Endodermal cell (in vitro differentiated cells): ENCODE measurements at regions not wholly inside any gene's neighbourhood (a gene's known extent, or its start where the extent isn't known, plus 50 kb on each side); places are given as distances from the start of the nearest gene placed in this dataset.

Experiments used
- DNase-seq: peaks from one replicate; pipeline ENCODE4 v3.0.0-alpha.2; 2017
- H3K27ac ChIP-seq: 2 replicates; pipeline ENCODE4 v1.5.1; 2013; ENCODE audit warnings: mild to moderate bottlenecking, low read depth, low read length, moderate library complexity
- H3K27me3 ChIP-seq: 2 replicates; pipeline ENCODE4 v1.6.1; 2013; ENCODE audit warnings: mild to moderate bottlenecking, low read length, moderate library complexity; ENCODE audit not compliant: insufficient read depth, control insufficient read depth, poor library complexity, severe bottlenecking
- H3K36me3 ChIP-seq: 2 replicates; pipeline ENCODE4 v1.7.0; 2013; ENCODE audit warnings: mild to moderate bottlenecking, low read length, moderate library complexity; ENCODE audit not compliant: control insufficient read depth, insufficient read depth
- H3K4me1 ChIP-seq: one replicate; pipeline ENCODE4 v1.7.0; 2013; ENCODE audit warnings: low read length; ENCODE audit not compliant: control insufficient read depth, insufficient read depth
- H3K4me3 ChIP-seq: 2 replicates; pipeline ENCODE4 v1.5.1; 2013; ENCODE audit warnings: mild to moderate bottlenecking, low read length, moderate library complexity
- H3K9ac ChIP-seq: 2 replicates; pipeline ENCODE4 v1.6.1; 2013; ENCODE audit warnings: mild to moderate bottlenecking, low read length, moderate library complexity; ENCODE audit not compliant: poor library complexity, severe bottlenecking; ENCODE audit errors: extremely low read depth
- H3K9me3 ChIP-seq: 2 replicates; pipeline ENCODE4 v1.6.1; 2013; ENCODE audit warnings: mild to moderate bottlenecking, low read length, moderate library complexity; ENCODE audit not compliant: control insufficient read depth
- H3K27ac Mint-ChIP-seq: 2 replicates; pipeline ENCODE4 v1.8.0; 2020; ENCODE audit warnings: mixed read lengths
- H3K27me3 Mint-ChIP-seq: 2 replicates; pipeline ENCODE4 v1.8.0; 2021; ENCODE audit warnings: mild to moderate bottlenecking, mixed read lengths; ENCODE audit not compliant: insufficient read depth
- H3K36me3 Mint-ChIP-seq: 2 replicates; pipeline ENCODE4 v1.8.0; 2020; ENCODE audit warnings: low read depth, mixed read lengths
- H3K4me1 Mint-ChIP-seq: 2 replicates; pipeline ENCODE4 v1.8.0; 2020; ENCODE audit warnings: mixed read lengths
- H3K4me3 Mint-ChIP-seq: 2 replicates; pipeline ENCODE4 v1.8.0; 2020; ENCODE audit warnings: mild to moderate bottlenecking, moderate library complexity, mixed read lengths
- H3K9me3 Mint-ChIP-seq: 2 replicates; pipeline ENCODE4 v1.8.0; 2020; ENCODE audit warnings: mild to moderate bottlenecking, mixed read lengths
- WGBS, 2 experiments: methylation state at CpG; one replicate each; pipeline versions ENCODE4 v1.1.5 to v1.1.7; 2013; ENCODE audit warnings: missing lambda C conversion rate in 2 of 2, mixed read lengths in 1 of 2; ENCODE audit not compliant: insufficient coverage in 1 of 2, insufficient read length in 1 of 2; 5-methylcytosine and 5-hydroxymethylcytosine counted together
- TF ChIP-seq, protein P1 (sequence below): fragments of 200-600 bp; sonication (generic); conservative IDR thresholded peaks from 2 replicates; pipeline ENCODE4 v1.5.0; 2021; ENCODE audit warnings: antibody characterized with exemption, mild to moderate bottlenecking

DNA sequence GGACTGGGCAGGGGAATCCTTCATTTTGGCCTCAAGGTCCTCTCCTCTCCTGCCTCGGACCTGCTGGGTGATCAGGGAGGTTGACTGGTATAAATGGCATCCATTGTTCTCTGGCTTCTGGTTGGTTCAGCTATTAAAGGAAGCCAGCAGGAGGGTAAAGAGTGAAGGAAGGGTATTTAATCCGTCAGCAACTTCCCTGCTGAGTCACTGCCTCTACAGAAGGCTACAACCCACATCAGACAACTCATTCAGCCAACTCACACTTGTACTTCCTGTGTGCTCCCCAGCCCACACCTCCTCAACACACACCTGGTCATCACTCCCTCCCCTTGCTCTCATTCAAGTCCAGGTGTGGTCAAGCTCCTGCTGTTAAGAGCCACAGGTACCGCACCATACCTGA, 68.3 kb upstream of the MRPS9 start:
- 75 to 80% methylated on average over 2 to 3 of the region's 3 CpGs for WGBS, 2 experiments

DNA sequence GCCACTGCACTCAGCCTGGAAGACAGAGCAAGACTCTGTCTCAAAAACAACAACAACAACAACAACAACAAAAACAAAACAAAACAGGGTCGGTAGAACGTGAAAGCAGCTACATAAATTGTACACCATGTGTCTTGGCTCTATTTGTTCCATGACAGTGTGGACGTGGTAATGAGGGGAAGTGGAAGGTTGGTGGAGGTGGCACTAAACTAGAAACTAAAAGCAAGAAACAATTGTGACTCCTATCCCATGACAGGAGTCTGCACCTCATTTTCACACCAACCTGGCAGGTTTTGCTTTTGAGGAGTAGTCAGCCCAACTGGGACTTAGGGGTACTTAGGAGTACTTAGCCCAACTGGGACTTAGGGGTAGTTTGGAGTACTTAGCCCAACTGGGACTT, 62.5 kb upstream of the MRPS9 start:
- Histone ChIP-seq H3K4me1 (no peaks in the 10 kb centered on the region), H3K9ac (no peak overlapping the region), H3K27me3 (no peaks in the 10 kb centered on the region), H3K36me3 (no peaks in the 10 kb centered on the region), H3K4me3 (no peak overlapping the region), H3K27ac (no peak overlapping the region), H3K9me3 (no peaks in the 10 kb centered on the region)
- 96% methylated on average over 3 of the region's 3 CpGs; no CpG with 5 or more reads in 1 of the 2 experiments for WGBS, 2 experiments
- TF ChIP-seq, protein P1, sequence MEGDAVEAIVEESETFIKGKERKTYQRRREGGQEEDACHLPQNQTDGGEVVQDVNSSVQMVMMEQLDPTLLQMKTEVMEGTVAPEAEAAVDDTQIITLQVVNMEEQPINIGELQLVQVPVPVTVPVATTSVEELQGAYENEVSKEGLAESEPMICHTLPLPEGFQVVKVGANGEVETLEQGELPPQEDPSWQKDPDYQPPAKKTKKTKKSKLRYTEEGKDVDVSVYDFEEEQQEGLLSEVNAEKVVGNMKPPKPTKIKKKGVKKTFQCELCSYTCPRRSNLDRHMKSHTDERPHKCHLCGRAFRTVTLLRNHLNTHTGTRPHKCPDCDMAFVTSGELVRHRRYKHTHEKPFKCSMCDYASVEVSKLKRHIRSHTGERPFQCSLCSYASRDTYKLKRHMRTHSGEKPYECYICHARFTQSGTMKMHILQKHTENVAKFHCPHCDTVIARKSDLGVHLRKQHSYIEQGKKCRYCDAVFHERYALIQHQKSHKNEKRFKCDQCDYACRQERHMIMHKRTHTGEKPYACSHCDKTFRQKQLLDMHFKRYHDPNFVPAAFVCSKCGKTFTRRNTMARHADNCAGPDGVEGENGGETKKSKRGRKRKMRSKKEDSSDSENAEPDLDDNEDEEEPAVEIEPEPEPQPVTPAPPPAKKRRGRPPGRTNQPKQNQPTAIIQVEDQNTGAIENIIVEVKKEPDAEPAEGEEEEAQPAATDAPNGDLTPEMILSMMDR, result no peak
- Mint-ChIP-seq H3K4me1 (no peaks in the 10 kb centered on the region), H3K9me3 (peaks cover 1% of the 10 kb centered on the region), H3K27ac (no peak overlapping the region), H3K4me3 (no peak overlapping the region), H3K27me3 (peaks cover 5% of the 10 kb centered on the region), H3K36me3 (no peaks in the 10 kb centered on the region)
- no peak for DNase-seq

More for the DNA sequence above, 68.3 kb upstream of the MRPS9 start:
- Histone ChIP-seq H3K9me3 (no peaks in the 10 kb centered on the region), H3K27ac (no peak overlapping the region), H3K27me3 (no peaks in the 10 kb centered on the region), H3K4me1 (no peaks in the 10 kb centered on the region), H3K4me3 (no peak overlapping the region), H3K36me3 (no peaks in the 10 kb centered on the region), H3K9ac (no peak overlapping the region)
- peak; percentile 64 for DNase-seq
- TF ChIP-seq, protein P1, result no peak
- Mint-ChIP-seq H3K36me3 (no peaks in the 10 kb centered on the region), H3K27me3 (peaks cover under 1% of the 10 kb centered on the region), H3K9me3 (peaks cover 10% of the 10 kb centered on the region), H3K4me3 (no peak overlapping the region), H3K27ac (peak overlapping the region; percentile 14), H3K4me1 (peaks cover 6% of the 10 kb centered on the region)

DNA sequence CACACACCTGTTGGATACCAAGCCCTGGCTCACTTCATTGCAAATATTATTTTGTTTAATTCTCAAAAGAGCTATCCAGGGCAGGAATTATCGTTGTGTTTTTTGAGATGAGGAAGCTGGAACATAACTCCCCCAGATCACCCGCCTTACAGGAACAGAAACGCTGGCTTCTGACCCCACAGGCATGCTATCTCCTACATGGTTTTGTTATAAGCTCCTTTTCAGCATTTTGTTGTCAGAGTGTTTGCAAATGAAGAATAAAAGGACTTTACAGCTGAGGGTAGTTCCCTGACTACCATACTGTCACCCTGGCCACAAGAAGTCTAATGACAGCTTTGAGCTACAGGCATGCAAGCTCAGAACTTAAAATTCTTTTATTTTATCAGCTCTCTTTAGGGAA, 62.0 kb upstream of the MRPS9 start:
- no peaks in the 10 kb centered on the region for H3K4me1 Mint-ChIP-seq

More for the DNA sequence above, 62.0 kb upstream of the MRPS9 start:
- Histone ChIP-seq H3K4me3 (no peak overlapping the region), H3K4me1 (no peaks in the 10 kb centered on the region), H3K27me3 (no peaks in the 10 kb centered on the region), H3K9ac (no peak overlapping the region), H3K9me3 (no peaks in the 10 kb centered on the region), H3K36me3 (no peaks in the 10 kb centered on the region), H3K27ac (no peak overlapping the region)
- H3K9me3 Mint-ChIP-seq, result peaks cover 1% of the 10 kb centered on the region
- TF ChIP-seq, protein P1, result no peak
- H3K4me3 Mint-ChIP-seq, result no peak overlapping the region
- no peak overlapping the region for H3K27ac Mint-ChIP-seq
- no peak for DNase-seq
- peaks cover 5% of the 10 kb centered on the region for H3K27me3 Mint-ChIP-seq
- 99% methylated on average over 3 of the region's 3 CpGs; no CpG with 5 or more reads in 1 of the 2 experiments for WGBS, 2 experiments
- no peaks in the 10 kb centered on the region for H3K36me3 Mint-ChIP-seq
